ENCODE measurements at regions not wholly inside any gene's neighbourhood (a gene's known extent, or its start where the extent isn't known, plus 50 kb on each side); places are given as distances from the start of the nearest gene placed in this dataset.

DNA sequence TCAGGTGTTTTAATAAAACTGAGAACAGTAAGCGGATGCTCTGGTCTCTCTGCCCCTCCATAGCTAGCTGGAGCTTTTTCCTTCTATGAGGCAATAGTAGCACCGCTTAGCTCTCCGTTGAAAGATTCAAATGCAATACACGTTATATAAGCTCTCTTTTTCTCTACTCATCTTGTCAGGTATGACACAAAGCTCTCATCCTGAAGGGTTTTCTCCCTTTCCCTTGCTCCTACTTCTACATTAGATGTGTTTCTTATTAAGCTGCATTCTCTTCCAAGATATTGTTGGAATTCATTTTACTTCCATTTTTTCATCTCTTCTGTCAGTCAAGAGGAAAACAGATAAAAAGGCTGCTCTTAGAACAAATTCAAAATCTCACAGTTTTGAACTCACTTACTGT is 434.6 kb upstream of the DDX18 start:
- TF ChIP-seq, protein P1, sequence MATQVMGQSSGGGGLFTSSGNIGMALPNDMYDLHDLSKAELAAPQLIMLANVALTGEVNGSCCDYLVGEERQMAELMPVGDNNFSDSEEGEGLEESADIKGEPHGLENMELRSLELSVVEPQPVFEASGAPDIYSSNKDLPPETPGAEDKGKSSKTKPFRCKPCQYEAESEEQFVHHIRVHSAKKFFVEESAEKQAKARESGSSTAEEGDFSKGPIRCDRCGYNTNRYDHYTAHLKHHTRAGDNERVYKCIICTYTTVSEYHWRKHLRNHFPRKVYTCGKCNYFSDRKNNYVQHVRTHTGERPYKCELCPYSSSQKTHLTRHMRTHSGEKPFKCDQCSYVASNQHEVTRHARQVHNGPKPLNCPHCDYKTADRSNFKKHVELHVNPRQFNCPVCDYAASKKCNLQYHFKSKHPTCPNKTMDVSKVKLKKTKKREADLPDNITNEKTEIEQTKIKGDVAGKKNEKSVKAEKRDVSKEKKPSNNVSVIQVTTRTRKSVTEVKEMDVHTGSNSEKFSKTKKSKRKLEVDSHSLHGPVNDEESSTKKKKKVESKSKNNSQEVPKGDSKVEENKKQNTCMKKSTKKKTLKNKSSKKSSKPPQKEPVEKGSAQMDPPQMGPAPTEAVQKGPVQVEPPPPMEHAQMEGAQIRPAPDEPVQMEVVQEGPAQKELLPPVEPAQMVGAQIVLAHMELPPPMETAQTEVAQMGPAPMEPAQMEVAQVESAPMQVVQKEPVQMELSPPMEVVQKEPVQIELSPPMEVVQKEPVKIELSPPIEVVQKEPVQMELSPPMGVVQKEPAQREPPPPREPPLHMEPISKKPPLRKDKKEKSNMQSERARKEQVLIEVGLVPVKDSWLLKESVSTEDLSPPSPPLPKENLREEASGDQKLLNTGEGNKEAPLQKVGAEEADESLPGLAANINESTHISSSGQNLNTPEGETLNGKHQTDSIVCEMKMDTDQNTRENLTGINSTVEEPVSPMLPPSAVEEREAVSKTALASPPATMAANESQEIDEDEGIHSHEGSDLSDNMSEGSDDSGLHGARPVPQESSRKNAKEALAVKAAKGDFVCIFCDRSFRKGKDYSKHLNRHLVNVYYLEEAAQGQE (IDR thresholded peaks at IDR 0.05): no peak
- TF ChIP-seq, protein P2, sequence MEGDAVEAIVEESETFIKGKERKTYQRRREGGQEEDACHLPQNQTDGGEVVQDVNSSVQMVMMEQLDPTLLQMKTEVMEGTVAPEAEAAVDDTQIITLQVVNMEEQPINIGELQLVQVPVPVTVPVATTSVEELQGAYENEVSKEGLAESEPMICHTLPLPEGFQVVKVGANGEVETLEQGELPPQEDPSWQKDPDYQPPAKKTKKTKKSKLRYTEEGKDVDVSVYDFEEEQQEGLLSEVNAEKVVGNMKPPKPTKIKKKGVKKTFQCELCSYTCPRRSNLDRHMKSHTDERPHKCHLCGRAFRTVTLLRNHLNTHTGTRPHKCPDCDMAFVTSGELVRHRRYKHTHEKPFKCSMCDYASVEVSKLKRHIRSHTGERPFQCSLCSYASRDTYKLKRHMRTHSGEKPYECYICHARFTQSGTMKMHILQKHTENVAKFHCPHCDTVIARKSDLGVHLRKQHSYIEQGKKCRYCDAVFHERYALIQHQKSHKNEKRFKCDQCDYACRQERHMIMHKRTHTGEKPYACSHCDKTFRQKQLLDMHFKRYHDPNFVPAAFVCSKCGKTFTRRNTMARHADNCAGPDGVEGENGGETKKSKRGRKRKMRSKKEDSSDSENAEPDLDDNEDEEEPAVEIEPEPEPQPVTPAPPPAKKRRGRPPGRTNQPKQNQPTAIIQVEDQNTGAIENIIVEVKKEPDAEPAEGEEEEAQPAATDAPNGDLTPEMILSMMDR (IDR thresholded peaks at IDR 0.05; ENCODE audit: low read depth, low read length, missing input control): no peak
- TF ChIP-seq, protein P3, sequence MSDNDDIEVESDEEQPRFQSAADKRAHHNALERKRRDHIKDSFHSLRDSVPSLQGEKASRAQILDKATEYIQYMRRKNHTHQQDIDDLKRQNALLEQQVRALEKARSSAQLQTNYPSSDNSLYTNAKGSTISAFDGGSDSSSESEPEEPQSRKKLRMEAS (IDR thresholded peaks at IDR 0.05): no peak
- TF ChIP-seq, protein P4, sequence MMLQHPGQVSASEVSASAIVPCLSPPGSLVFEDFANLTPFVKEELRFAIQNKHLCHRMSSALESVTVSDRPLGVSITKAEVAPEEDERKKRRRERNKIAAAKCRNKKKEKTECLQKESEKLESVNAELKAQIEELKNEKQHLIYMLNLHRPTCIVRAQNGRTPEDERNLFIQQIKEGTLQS (IDR thresholded peaks at IDR 0.05): no peak
- TF ChIP-seq RAD21 (IDR thresholded peaks at IDR 0.05) (no peak), JUND (IDR thresholded peaks at IDR 0.05) (no peak), GABPA (IDR thresholded peaks at IDR 0.05 in 1 of 2, conservative IDR thresholded peaks at IDR 0.05 in 1 of 2) (no peak), TAF1 (conservative IDR thresholded peaks at IDR 0.05) (no peak), RXRA (IDR thresholded peaks at IDR 0.05) (no peak), SP1 (IDR thresholded peaks at IDR 0.05) (no peak), YY1 (IDR thresholded peaks at IDR 0.05) (no peak), FOXA2 (IDR thresholded peaks at IDR 0.05) (no peak)
- TF ChIP-seq, protein P5, sequence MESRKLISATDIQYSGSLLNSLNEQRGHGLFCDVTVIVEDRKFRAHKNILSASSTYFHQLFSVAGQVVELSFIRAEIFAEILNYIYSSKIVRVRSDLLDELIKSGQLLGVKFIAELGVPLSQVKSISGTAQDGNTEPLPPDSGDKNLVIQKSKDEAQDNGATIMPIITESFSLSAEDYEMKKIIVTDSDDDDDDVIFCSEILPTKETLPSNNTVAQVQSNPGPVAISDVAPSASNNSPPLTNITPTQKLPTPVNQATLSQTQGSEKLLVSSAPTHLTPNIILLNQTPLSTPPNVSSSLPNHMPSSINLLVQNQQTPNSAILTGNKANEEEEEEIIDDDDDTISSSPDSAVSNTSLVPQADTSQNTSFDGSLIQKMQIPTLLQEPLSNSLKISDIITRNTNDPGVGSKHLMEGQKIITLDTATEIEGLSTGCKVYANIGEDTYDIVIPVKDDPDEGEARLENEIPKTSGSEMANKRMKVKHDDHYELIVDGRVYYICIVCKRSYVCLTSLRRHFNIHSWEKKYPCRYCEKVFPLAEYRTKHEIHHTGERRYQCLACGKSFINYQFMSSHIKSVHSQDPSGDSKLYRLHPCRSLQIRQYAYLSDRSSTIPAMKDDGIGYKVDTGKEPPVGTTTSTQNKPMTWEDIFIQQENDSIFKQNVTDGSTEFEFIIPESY (IDR thresholded peaks at IDR 0.05): no peak

Data from liver (tissue), 3 donors.